HL-60 (cell line): ENCODE measurements at regions not wholly inside any gene's neighbourhood (a gene's known extent, or its start where the extent isn't known, plus 50 kb on each side); places are given as distances from the start of the nearest gene placed in this dataset.

Source experiments
- CTCF ChIP-seq: IDR thresholded peaks from one replicate; pipeline ENCODE4 v1.5.1; 2011; ENCODE audit warnings: low read length, control low read depth, inconsistent platforms; ENCODE audit not compliant: insufficient read depth
- GABPA ChIP-seq: IDR thresholded peaks from 2 replicates; pipeline ENCODE4 v1.6.1; 2012; ENCODE audit warnings: low read depth
- POLR2AphosphoS5 ChIP-seq: IDR thresholded peaks from 2 replicates; pipeline ENCODE4 v1.6.1; 2012; ENCODE audit warnings: low read depth
- REST ChIP-seq: IDR thresholded peaks from 2 replicates; pipeline ENCODE4 v1.6.1; 2012; ENCODE audit warnings: low read depth; ENCODE audit not compliant: insufficient replicate concordance
- SPI1 ChIP-seq: IDR thresholded peaks from 2 replicates; pipeline ENCODE4 v1.6.1; 2012; ENCODE audit warnings: low read depth, mild to moderate bottlenecking, borderline replicate concordance

GRCh38 chr11:87462171-87462570 is 424.4 kb downstream of the TMEM135 start:
- TF ChIP-seq CTCF (no peak), REST (no peak), GABPA (no peak), POLR2AphosphoS5 (no peak), SPI1 (no peak)
